NT2/D1 (cell line): ENCODE measurements at regions not wholly inside any gene's neighbourhood (a gene's known extent, or its start where the extent isn't known, plus 50 kb on each side); places are given as distances from the start of the nearest gene placed in this dataset.

Experiments used
- SUZ12 ChIP-seq: IDR thresholded peaks from 2 replicates; pipeline ENCODE4 v1.6.1; 2011; ENCODE audit not compliant: insufficient read length, insufficient read depth; ENCODE audit errors: extremely low read depth
- YY1 ChIP-seq: IDR thresholded peaks from 2 replicates; pipeline ENCODE4 v1.6.1; 2011; ENCODE audit not compliant: insufficient read length, insufficient read depth

- TF ChIP-seq YY1 (no peak), SUZ12 (no peak)
Measured at GRCh38 chr3:197425485-197426120, 127.2 kb upstream of the DLG1 start.
